Stimulated activated CD8-positive, alpha-beta memory T cell treated with anti-CD3 and anti-CD28 coated beads, Interleukin-7, amount 100 ng/mL, for 48 hours (primary cell): ENCODE measurements at regions not wholly inside any gene's neighbourhood (a gene's known extent, or its start where the extent isn't known, plus 50 kb on each side); places are given as distances from the start of the nearest gene placed in this dataset.
A peak's percentile ranks its signal among the peaks of the same experiment; 100 is the strongest.

ENCODE experiments used
- DNase-seq, 2 donors: peaks; one replicate each; pipeline ENCODE4 v3.0.0-alpha.2; 2020; ENCODE audit warnings: low read depth in 1 of 2; ENCODE audit errors: extremely low read depth in 1 of 2

- DNase-seq: no peak
These were observed 160.7 kb upstream of the ZNF32 start for GRCh38 chr10:43809211-43809930.

- DNase-seq: no peak
These were observed 159.5 kb upstream of the ZNF32 start for GRCh38 chr10:43808136-43808535.

GRCh38 chr10:43806831-43807640, 158.4 kb upstream of the ZNF32 start:
- no peak for DNase-seq

GRCh38 chr10:43803791-43804190, 155.1 kb upstream of the ZNF32 start:
- DNase-seq: no peak

- no peak for DNase-seq
These were observed 154.5 kb upstream of the ZNF32 start for GRCh38 chr10:43802988-43803696.

- DNase-seq: no peak
These were observed 152.9 kb upstream of the ZNF32 start for GRCh38 chr10:43801626-43802025.

- DNase-seq: no peak
These were observed 152.5 kb upstream of the ZNF32 start for GRCh38 chr10:43801140-43801539.

- no peak for DNase-seq
These were observed 148.1 kb upstream of the ZNF32 start for GRCh38 chr10:43796781-43797180.

GRCh38 chr10:43795639-43796038, 147.0 kb upstream of the ZNF32 start:
- no peak for DNase-seq

GRCh38 chr10:43795093-43795492, 146.4 kb upstream of the ZNF32 start:
- no peak for DNase-seq

GRCh38 chr10:43794181-43794815, 145.6 kb upstream of the ZNF32 start:
- no peak for DNase-seq

GRCh38 chr10:43793704-43794103, 145.0 kb upstream of the ZNF32 start:
- no peak for DNase-seq

- DNase-seq: no peak
These were observed 141.5 kb upstream of the ZNF32 start for GRCh38 chr10:43790147-43790546.

GRCh38 chr10:43785252-43785651, 136.6 kb upstream of the ZNF32 start:
- DNase-seq: no peak

GRCh38 chr10:43782814-43783213, 134.1 kb upstream of the ZNF32 start:
- DNase-seq: no peak

GRCh38 chr10:43781480-43782361, 133.0 kb upstream of the ZNF32 start:
- DNase-seq: peak; percentile 18 to 53

- DNase-seq: no peak
These were observed 129.9 kb upstream of the ZNF32 start for GRCh38 chr10:43778571-43778970.

GRCh38 chr10:43775384-43775783, 126.7 kb upstream of the ZNF32 start:
- no peak for DNase-seq

GRCh38 chr10:43774234-43774769, 125.6 kb upstream of the ZNF32 start:
- DNase-seq: no peak

- DNase-seq: no peak
These were observed 125.1 kb upstream of the ZNF32 start for GRCh38 chr10:43773736-43774135.
